ENCODE measurements at regions not wholly inside any gene's neighbourhood (a gene's known extent, or its start where the extent isn't known, plus 50 kb on each side); places are given as distances from the start of the nearest gene placed in this dataset.

- POLR2A ChIA-PET = no interaction called here
- no TSS peak for BruUV-seq (replicated peaks)
- H4K20me1 ChIP-seq (ENCODE audit: insufficient read depth, low read length) = no peaks in the 10 kb centered on the region
- no peak for ATAC-seq
- in situ Hi-C loops (cut with HindIII; ENCODE audit: extremely low pct_ligation_motif_present, low pct_unique_long_range_greater_than_20kb) (no loop called here), intact Hi-C loops (cut with micrococcal nuclease; ENCODE audit: unreplicated experiment) (no loop called here)
- no peaks in the 10 kb centered on the region for H3K27me3 ChIP-seq (ENCODE audit: control insufficient read depth in 1 of 2, insufficient read depth in 2 of 2, low read length in 2 of 2)
- no peak overlapping the region for H2AFZ ChIP-seq (ENCODE audit: low read length)
- no peak for DNase-seq (ENCODE audit: low spot score)
- H3K79me2 ChIP-seq (ENCODE audit: insufficient read depth, low read length) = no peaks in the 10 kb centered on the region
- no peak for FAIRE-seq
- H3K9ac ChIP-seq (ENCODE audit: insufficient read depth, low read depth, low read length) = no peak overlapping the region
- H3K4me1 ChIP-seq (ENCODE audit: insufficient read depth, low read length) = no peaks in the 10 kb centered on the region
- TF ChIP-seq CTCF (CRISPR knock-in tag; IDR thresholded peaks at IDR 0.05) (no peak), ZNF451 (CRISPR knock-in tag; IDR thresholded peaks at IDR 0.05) (no peak), ZNF713 (CRISPR knock-in tag; IDR thresholded peaks at IDR 0.05) (no peak), ATF4 (CRISPR knock-in tag; IDR thresholded peaks at IDR 0.05) (no peak), DR1 (CRISPR knock-in tag; IDR thresholded peaks at IDR 0.05) (no peak), TIGD3 (CRISPR knock-in tag; IDR thresholded peaks at IDR 0.05; ENCODE audit: borderline replicate concordance) (no peak), ZSCAN9 (CRISPR knock-in tag; IDR thresholded peaks at IDR 0.05; ENCODE audit: borderline replicate concordance) (no peak), FOXP1 (IDR thresholded peaks at IDR 0.05) (no peak), FOXP1 (CRISPR knock-in tag; IDR thresholded peaks at IDR 0.05) (no peak), ZNF615 (CRISPR knock-in tag; IDR thresholded peaks at IDR 0.05; ENCODE audit: borderline replicate concordance) (no peak), ZNF569 (CRISPR knock-in tag; IDR thresholded peaks at IDR 0.05; ENCODE audit: borderline replicate concordance) (no peak), ZNF530 (CRISPR knock-in tag; IDR thresholded peaks at IDR 0.05; ENCODE audit: low read depth) (no peak), ZNF580 (CRISPR knock-in tag; IDR thresholded peaks at IDR 0.05; ENCODE audit: borderline replicate concordance, low read depth) (no peak), GATA4 (IDR thresholded peaks at IDR 0.05; ENCODE audit: borderline replicate concordance, low read depth) (no peak), TBL1XR1 (IDR thresholded peaks at IDR 0.05; ENCODE audit: borderline replicate concordance, low read length, partially characterized antibody) (no peak)
- H3K4me2 ChIP-seq (ENCODE audit: low read depth, low read length) = no peak overlapping the region
- 2% methylated on average over 3 of the region's 3 CpGs for WGBS (ENCODE audit: low lambda C conversion rate)
- no peaks in the 10 kb centered on the region for H3K36me3 ChIP-seq (replicated peaks in 1 of 2; ENCODE audit: control insufficient read depth in 1 of 2, insufficient read depth in 2 of 2, low read length in 2 of 2)
- no peak overlapping the region for H3K27ac ChIP-seq (ENCODE audit: extremely low read length, insufficient read depth, low read length)
- H3K4me3 ChIP-seq (replicated peaks in 1 of 3; ENCODE audit: insufficient read depth in 1 of 3, low read depth in 2 of 3, low read length in 3 of 3) = no peak overlapping the region
- CTCF ChIA-PET (ENCODE audit: low intra/inter-chr PET ratio, low total read pairs) = no interaction called here
- H3K9me3 ChIP-seq (ENCODE audit: low read length) = peaks cover 17% of the 10 kb centered on the region
Measured at GRCh38 chr2:5911718-5912117, 219.5 kb downstream of the SOX11 start.

All from HepG2 (cell line).